ENCODE measurements at regions not wholly inside any gene's neighbourhood (a gene's known extent, or its start where the extent isn't known, plus 50 kb on each side); places are given as distances from the start of the nearest gene placed in this dataset.

DNA sequence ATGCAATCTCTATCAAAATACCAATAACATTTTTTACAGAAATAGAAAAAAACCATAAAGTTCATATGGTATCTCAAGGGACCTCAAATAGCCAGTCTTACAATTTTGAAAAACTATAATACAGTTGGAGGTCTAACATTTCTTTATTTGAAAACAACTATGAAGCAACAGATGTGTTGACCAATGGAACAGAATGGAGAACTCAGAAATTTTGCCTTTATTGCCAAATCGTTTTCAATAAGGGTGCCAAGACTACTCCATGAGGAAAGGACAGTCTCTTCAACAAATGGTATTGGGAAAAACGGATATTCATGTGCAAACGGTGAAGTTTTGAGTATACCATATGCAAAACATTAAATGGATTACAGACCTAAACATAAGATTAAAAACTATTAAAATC lies 470.8 kb upstream of the DPP6 start:
- no peaks in the 10 kb centered on the region for H3K4me1 ChIP-seq (replicated peaks)
- H3K9me3 ChIP-seq: no peaks in the 10 kb centered on the region
- H3K27me3 ChIP-seq (replicated peaks; ENCODE audit: insufficient read depth): no peaks in the 10 kb centered on the region
- intact Hi-C loops (cut with DNase I): no loop called here
- H3K4me3 ChIP-seq: no peak overlapping the region
- 67% methylated on average over 3 of the region's 3 CpGs for WGBS
- no peaks in the 10 kb centered on the region for H3K36me3 ChIP-seq
- no peak for DNase-seq (ENCODE audit: low spot score)
- no peak overlapping the region for H3K27ac ChIP-seq
- TF ChIP-seq, protein P1, sequence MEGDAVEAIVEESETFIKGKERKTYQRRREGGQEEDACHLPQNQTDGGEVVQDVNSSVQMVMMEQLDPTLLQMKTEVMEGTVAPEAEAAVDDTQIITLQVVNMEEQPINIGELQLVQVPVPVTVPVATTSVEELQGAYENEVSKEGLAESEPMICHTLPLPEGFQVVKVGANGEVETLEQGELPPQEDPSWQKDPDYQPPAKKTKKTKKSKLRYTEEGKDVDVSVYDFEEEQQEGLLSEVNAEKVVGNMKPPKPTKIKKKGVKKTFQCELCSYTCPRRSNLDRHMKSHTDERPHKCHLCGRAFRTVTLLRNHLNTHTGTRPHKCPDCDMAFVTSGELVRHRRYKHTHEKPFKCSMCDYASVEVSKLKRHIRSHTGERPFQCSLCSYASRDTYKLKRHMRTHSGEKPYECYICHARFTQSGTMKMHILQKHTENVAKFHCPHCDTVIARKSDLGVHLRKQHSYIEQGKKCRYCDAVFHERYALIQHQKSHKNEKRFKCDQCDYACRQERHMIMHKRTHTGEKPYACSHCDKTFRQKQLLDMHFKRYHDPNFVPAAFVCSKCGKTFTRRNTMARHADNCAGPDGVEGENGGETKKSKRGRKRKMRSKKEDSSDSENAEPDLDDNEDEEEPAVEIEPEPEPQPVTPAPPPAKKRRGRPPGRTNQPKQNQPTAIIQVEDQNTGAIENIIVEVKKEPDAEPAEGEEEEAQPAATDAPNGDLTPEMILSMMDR (IDR thresholded peaks at IDR 0.05): no peak
- TF ChIP-seq POLR2A (IDR thresholded peaks at IDR 0.05) (no peak), POLR2AphosphoS5 (IDR thresholded peaks at IDR 0.05) (no peak)

DNA sequence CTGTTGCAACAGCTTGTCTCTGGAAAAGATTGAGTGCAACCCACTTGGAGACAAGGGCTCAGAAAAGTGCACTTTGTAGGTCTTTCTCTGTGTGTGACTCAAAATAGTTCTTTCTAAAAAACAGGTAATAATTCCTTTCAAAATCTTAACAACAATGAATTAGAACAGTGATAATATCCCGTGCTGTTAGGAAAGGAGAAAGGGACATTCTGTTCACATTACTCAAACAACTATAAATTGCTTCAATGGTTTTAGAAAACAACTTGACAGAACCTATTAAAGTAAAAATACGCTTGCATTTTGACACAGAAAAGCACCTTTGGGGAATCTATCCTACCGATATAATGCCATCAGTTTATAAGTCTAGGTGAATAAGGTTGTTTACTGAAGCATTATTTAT lies 468.1 kb upstream of the DPP6 start:
- intact Hi-C loops (cut with DNase I): no loop called here
- Histone ChIP-seq H3K36me3 (no peaks in the 10 kb centered on the region), H3K27me3 (replicated peaks; ENCODE audit: insufficient read depth) (no peaks in the 10 kb centered on the region), H3K4me3 (no peak overlapping the region), H3K9me3 (no peaks in the 10 kb centered on the region), H3K27ac (no peak overlapping the region), H3K4me1 (replicated peaks) (no peaks in the 10 kb centered on the region)
- TF ChIP-seq POLR2A (IDR thresholded peaks at IDR 0.05): no peak
- TF ChIP-seq, protein P1 (IDR thresholded peaks at IDR 0.05): no peak
- no peak for TF ChIP-seq POLR2AphosphoS5 (IDR thresholded peaks at IDR 0.05)
- WGBS: 30% methylated on average over 3 of the region's 3 CpGs
- DNase-seq (ENCODE audit: low spot score): no peak

DNA sequence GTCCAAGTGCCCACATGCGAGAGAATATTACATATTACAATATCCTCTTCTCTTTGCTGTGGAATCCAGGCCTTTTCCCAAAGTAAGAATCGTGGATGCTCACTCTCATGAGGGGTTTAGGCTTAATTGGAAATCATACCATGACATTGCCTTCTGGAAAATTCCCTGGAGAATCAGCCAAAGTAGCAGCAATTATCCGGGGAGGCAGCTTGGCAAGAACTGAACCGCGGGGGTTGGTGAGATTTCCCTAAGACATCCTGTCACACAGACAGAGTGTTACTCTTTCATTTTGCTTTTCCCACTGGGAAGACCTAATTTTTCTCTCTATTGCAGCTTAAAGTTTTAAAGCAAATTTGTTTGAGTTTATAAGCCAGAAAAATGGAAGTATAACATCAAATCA lies 463.6 kb upstream of the DPP6 start:
- H3K27me3 ChIP-seq (replicated peaks; ENCODE audit: insufficient read depth): no peaks in the 10 kb centered on the region
- TF ChIP-seq, protein P1 (IDR thresholded peaks at IDR 0.05): no peak
- TF ChIP-seq POLR2AphosphoS5 (IDR thresholded peaks at IDR 0.05) (no peak), POLR2A (IDR thresholded peaks at IDR 0.05) (no peak)
- intact Hi-C loops (cut with DNase I): no loop called here
- WGBS: 83% methylated on average over 5 of the region's 5 CpGs
- no peak overlapping the region for H3K27ac ChIP-seq
- no peak for DNase-seq (ENCODE audit: low spot score)
- H3K4me3 ChIP-seq: no peak overlapping the region
- no peaks in the 10 kb centered on the region for H3K36me3 ChIP-seq
- no peaks in the 10 kb centered on the region for H3K4me1 ChIP-seq (replicated peaks)
- H3K9me3 ChIP-seq: no peaks in the 10 kb centered on the region

DNA sequence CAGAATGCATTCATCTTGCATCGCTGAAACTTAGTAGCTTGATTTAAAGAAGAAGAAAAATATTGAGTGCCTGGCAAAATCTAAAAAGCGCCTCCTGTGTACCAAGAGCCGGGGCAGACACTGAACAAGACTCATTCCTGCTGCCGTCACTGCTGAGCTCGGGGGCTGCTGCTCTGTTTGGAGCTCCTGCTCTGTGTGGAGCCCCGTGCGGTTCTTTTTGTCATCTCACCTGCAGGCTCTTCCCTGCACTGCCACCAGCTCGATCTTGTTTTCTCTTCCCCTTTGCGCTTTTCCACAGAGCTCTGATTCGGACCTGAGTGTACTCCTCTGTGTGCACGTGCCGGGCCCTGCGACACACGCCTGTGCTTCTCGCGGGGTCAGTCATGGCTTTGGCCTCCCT lies 462.1 kb upstream of the DPP6 start:
- no peaks in the 10 kb centered on the region for H3K9me3 ChIP-seq
- intact Hi-C loops (cut with DNase I): no loop called here
- WGBS: 80% methylated on average over 16 of the region's 16 CpGs
- DNase-seq (ENCODE audit: low spot score): no peak
- no peak overlapping the region for H3K27ac ChIP-seq
- no peaks in the 10 kb centered on the region for H3K27me3 ChIP-seq (replicated peaks; ENCODE audit: insufficient read depth)
- H3K4me3 ChIP-seq: no peak overlapping the region
- TF ChIP-seq POLR2AphosphoS5 (IDR thresholded peaks at IDR 0.05) (no peak), POLR2A (IDR thresholded peaks at IDR 0.05) (no peak)
- TF ChIP-seq, protein P1 (IDR thresholded peaks at IDR 0.05): no peak
- H3K36me3 ChIP-seq: no peaks in the 10 kb centered on the region
- no peaks in the 10 kb centered on the region for H3K4me1 ChIP-seq (replicated peaks)

DNA sequence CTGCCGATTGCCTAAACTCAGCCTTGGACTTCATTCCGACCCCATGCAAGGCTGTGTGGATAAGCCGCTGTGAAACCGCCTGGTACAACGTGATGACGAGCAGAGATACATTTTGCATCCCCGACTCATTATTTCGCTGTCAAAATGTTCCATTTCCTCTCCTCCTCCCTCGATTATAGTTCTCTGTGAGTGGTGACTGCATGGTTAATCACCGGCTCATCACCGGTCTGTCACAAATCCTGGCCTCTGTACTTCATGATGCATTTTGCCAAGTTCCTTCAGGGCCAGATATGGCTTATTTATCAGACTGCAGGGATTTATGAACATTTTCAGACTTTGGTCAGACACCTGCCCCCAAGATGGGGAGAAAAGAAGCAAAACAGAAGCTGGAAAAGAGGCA lies 461.6 kb upstream of the DPP6 start:
- H3K27me3 ChIP-seq (replicated peaks; ENCODE audit: insufficient read depth): no peaks in the 10 kb centered on the region
- intact Hi-C loops (cut with DNase I): no loop called here
- H3K36me3 ChIP-seq: no peaks in the 10 kb centered on the region
- no peaks in the 10 kb centered on the region for H3K4me1 ChIP-seq (replicated peaks)
- H3K27ac ChIP-seq: no peak overlapping the region
- no peak for TF ChIP-seq POLR2A (IDR thresholded peaks at IDR 0.05)
- TF ChIP-seq, protein P1 (IDR thresholded peaks at IDR 0.05): no peak
- TF ChIP-seq POLR2AphosphoS5 (IDR thresholded peaks at IDR 0.05): no peak
- no peaks in the 10 kb centered on the region for H3K9me3 ChIP-seq
- no peak overlapping the region for H3K4me3 ChIP-seq
- WGBS: 91% methylated on average over 11 of the region's 11 CpGs
- DNase-seq (ENCODE audit: low spot score): no peak

Data from prostate gland (tissue), 2 donors.